ENCODE measurements at regions not wholly inside any gene's neighbourhood (a gene's known extent, or its start where the extent isn't known, plus 50 kb on each side); places are given as distances from the start of the nearest gene placed in this dataset.

DNA sequence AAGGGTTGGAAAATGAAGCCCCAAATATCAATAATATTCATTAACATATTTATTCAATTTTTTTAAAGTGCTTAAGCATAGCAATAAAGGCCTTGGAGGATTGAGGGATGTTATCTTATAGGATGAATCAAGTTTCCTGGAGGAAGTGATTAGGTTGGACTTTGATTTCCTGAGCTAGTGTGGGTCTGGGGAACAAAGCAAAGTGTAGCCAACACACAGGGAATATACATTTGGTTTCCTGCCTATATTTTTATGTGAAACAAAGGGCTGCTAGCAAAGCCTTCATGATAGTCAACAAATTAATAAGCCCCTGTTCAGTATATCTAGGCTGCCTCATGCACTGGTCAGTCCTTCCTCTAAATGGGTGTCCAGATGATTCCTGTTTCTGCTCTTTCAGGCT is 261.1 kb upstream of the IL12A start:
- H3K4me1 ChIP-seq (replicated peaks in 1 of 2; ENCODE audit: control insufficient read depth in 2 of 2, insufficient read depth in 2 of 2, low read length in 2 of 2) = no peaks in the 10 kb centered on the region
- no peak overlapping the region for H3K9ac ChIP-seq (ENCODE audit: insufficient read depth in 1 of 2, low read depth in 2 of 2, low read length in 2 of 2)
- no peak overlapping the region for H2AFZ ChIP-seq (ENCODE audit: low read depth, low read length)
- in situ Hi-C loops (cut with MboI) = no loop called here
- no peaks in the 10 kb centered on the region; the same call in 1 of the 2 replicates for H3K9me3 ChIP-seq (replicated peaks; ENCODE audit: control insufficient read depth, insufficient read depth, low read depth, low read length)
- ChIA-PET CTCF (ENCODE audit: low intra/inter-chr PET ratio) (no interaction called here), POLR2A (no interaction called here)
- H3K4me2 ChIP-seq (ENCODE audit: insufficient read depth, low read length) = no peak overlapping the region
- H3K36me3 ChIP-seq (ENCODE audit: control insufficient read depth, insufficient read depth, low read length) = no peaks in the 10 kb centered on the region
- no peaks in the 10 kb centered on the region for H3K9me1 ChIP-seq (ENCODE audit: control insufficient read depth, insufficient read depth, low read length)
- H3K27me3 ChIP-seq (ENCODE audit: control insufficient read depth in 2 of 2, insufficient read depth in 2 of 2, low read length in 2 of 2) = no peaks in the 10 kb centered on the region
- no TSS peak for BruUV-seq (replicated peaks)
- H3K4me3 ChIP-seq = no peak overlapping the region
- ATAC-seq = no peak
- no peak for TF ChIP-seq SETDB1 (IDR thresholded peaks at IDR 0.05; ENCODE audit: low read length)
- TF ChIP-seq, protein P1, sequence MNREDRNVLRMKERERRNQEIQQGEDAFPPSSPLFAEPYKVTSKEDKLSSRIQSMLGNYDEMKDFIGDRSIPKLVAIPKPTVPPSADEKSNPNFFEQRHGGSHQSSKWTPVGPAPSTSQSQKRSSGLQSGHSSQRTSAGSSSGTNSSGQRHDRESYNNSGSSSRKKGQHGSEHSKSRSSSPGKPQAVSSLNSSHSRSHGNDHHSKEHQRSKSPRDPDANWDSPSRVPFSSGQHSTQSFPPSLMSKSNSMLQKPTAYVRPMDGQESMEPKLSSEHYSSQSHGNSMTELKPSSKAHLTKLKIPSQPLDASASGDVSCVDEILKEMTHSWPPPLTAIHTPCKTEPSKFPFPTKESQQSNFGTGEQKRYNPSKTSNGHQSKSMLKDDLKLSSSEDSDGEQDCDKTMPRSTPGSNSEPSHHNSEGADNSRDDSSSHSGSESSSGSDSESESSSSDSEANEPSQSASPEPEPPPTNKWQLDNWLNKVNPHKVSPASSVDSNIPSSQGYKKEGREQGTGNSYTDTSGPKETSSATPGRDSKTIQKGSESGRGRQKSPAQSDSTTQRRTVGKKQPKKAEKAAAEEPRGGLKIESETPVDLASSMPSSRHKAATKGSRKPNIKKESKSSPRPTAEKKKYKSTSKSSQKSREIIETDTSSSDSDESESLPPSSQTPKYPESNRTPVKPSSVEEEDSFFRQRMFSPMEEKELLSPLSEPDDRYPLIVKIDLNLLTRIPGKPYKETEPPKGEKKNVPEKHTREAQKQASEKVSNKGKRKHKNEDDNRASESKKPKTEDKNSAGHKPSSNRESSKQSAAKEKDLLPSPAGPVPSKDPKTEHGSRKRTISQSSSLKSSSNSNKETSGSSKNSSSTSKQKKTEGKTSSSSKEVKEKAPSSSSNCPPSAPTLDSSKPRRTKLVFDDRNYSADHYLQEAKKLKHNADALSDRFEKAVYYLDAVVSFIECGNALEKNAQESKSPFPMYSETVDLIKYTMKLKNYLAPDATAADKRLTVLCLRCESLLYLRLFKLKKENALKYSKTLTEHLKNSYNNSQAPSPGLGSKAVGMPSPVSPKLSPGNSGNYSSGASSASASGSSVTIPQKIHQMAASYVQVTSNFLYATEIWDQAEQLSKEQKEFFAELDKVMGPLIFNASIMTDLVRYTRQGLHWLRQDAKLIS (CRISPR knock-in tag; IDR thresholded peaks at IDR 0.05) = no peak
- no peak for TF ChIP-seq PML (IDR thresholded peaks at IDR 0.05; ENCODE audit: low read length)
- TF ChIP-seq NONO (IDR thresholded peaks at IDR 0.05; ENCODE audit: low read depth in 2 of 2, low read length in 1 of 2) = no peak
- no peak for TF ChIP-seq GATAD2A (IDR thresholded peaks at IDR 0.05)
- no peak for DNase-seq (ENCODE audit: extremely low read depth in 1 of 4, low spot score in 3 of 4)
- no peak overlapping the region for H3K27ac ChIP-seq (ENCODE audit: extremely low read depth, low read depth, low read length)
- FAIRE-seq = no peak
- H3K79me2 ChIP-seq (ENCODE audit: control insufficient read depth, insufficient read depth, low read length) = no peaks in the 10 kb centered on the region
- no peaks in the 10 kb centered on the region for H4K20me1 ChIP-seq (replicated peaks; ENCODE audit: control insufficient read depth, insufficient read depth, low read length)
- intact Hi-C loops (cut with micrococcal nuclease) = no loop called here
